Upper lobe of right lung (tissue), 1 donor: ENCODE measurements at regions not wholly inside any gene's neighbourhood (a gene's known extent, or its start where the extent isn't known, plus 50 kb on each side); places are given as distances from the start of the nearest gene placed in this dataset.

ENCODE experiments used
- ATAC-seq: fragments of 200-7000 bp; cut with Tn5 transposase; one replicate; pipeline ENCODE4 v1.9.1; 2020; ENCODE audit warnings: mild to moderate bottlenecking, moderate library complexity
- DNase-seq: peaks from one replicate; pipeline ENCODE4 v3.0.0-alpha.2; 2020
- H3K27ac ChIP-seq: fragments of 200-600 bp; one replicate; pipeline ENCODE4 v1.8.0; 2022
- H3K27me3 ChIP-seq: fragments of 200-600 bp; one replicate; pipeline ENCODE4 v1.8.0; 2022; ENCODE audit warnings: mild to moderate bottlenecking
- H3K36me3 ChIP-seq: fragments of 200-600 bp; one replicate; pipeline ENCODE4 v1.8.0; 2022
- H3K4me1 ChIP-seq: fragments of 200-600 bp; one replicate; pipeline ENCODE4 v1.8.0; 2022
- H3K4me3 ChIP-seq: fragments of 200-600 bp; one replicate; pipeline ENCODE4 v1.8.0; 2022; ENCODE audit warnings: mild to moderate bottlenecking
- H3K9me3 ChIP-seq: fragments of 200-600 bp; one replicate; pipeline ENCODE4 v1.8.0; 2022
- intact Hi-C: fragments of 100-400 bp; cut with DNase I; formaldehyde crosslinking; loops from one replicate; pipeline ENCODE4 v1.11.0; 2022
- TF ChIP-seq, protein P1 (sequence below): fragments of 200-600 bp; IDR thresholded peaks from one replicate; pipeline ENCODE4 v1.8.0; 2022; ENCODE audit warnings: antibody characterized with exemption
- donor health status: DM: no; HTN: yes; CAD: no; lungs with severe emphysema.

DNA sequence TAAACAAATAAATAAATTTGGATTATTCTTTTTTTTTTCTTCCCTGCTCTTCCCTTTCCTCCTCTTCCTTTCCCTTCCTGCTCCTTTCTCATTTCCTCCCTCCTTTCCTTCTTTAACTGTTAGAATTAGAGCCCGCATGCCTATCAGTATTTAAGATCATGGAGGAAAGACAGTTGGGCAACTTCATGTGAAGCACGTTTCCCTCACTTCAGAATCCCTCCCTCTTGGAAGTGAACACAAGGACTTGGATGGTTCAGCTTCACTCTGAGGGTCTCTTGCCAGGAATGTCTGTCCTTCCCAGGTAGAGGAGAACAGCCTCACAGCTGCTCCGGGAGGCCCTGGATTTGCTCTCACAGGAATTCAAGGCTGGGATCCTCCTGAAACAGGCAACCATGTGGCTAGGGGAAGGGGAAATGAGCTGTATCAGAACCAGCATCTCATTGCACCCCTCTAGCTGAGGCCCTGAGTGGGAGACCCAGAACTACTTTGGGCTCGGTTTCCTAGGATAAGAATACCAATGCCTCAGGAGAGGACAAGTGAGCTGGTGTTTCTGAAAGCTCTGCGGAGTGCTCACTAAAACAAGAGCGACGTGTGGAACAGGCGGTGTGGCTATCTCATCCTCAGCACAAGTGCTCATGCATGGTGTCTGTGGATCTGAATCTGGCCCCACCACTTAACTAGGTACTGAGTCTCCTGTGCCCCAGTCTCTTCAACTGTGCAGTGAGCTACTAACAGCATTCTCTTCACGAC, 230.5 kb downstream of the MYCN start:
- TF ChIP-seq, protein P1, sequence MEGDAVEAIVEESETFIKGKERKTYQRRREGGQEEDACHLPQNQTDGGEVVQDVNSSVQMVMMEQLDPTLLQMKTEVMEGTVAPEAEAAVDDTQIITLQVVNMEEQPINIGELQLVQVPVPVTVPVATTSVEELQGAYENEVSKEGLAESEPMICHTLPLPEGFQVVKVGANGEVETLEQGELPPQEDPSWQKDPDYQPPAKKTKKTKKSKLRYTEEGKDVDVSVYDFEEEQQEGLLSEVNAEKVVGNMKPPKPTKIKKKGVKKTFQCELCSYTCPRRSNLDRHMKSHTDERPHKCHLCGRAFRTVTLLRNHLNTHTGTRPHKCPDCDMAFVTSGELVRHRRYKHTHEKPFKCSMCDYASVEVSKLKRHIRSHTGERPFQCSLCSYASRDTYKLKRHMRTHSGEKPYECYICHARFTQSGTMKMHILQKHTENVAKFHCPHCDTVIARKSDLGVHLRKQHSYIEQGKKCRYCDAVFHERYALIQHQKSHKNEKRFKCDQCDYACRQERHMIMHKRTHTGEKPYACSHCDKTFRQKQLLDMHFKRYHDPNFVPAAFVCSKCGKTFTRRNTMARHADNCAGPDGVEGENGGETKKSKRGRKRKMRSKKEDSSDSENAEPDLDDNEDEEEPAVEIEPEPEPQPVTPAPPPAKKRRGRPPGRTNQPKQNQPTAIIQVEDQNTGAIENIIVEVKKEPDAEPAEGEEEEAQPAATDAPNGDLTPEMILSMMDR = no peak
- no peak overlapping the region for H3K27ac ChIP-seq
- intact Hi-C loops = no loop called here
- no peaks in the 10 kb centered on the region for H3K27me3 ChIP-seq
- DNase-seq = no peak
- no peaks in the 10 kb centered on the region for H3K36me3 ChIP-seq
- ATAC-seq = no peak
- H3K4me1 ChIP-seq = no peaks in the 10 kb centered on the region
- no peak overlapping the region for H3K4me3 ChIP-seq
- H3K9me3 ChIP-seq = no peaks in the 10 kb centered on the region

DNA sequence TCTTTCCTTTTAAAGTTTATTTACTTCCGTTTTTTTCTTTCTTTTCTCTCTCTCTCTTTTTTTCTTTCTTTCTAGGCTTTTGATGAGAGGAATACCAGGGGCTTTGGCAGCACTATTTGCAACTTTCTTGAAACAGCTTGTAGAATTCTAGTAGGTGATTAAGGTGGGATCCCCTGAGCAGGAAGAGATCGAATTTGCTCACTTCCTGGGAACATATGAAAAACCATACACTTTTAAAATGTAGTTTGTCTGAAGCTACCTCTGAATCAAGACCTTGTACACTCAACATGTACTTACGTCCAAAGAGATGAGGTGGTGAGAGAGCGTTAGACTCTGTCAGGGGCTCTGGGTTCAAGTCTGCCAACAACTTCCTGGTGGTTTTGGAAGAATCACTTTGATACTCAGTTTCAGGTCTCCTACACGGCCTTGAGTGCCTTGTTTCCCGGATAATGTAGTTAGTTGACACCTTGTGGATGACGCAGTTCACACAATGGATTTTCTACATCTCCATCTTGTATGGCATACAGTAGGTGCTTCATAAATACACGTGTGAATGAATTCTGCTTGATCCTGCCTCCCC, 229.1 kb downstream of the MYCN start:
- H3K9me3 ChIP-seq = no peaks in the 10 kb centered on the region
- intact Hi-C loops = no loop called here
- no peaks in the 10 kb centered on the region for H3K36me3 ChIP-seq
- TF ChIP-seq, protein P1 = no peak
- ATAC-seq (no peak), DNase-seq (no peak)
- no peaks in the 10 kb centered on the region for H3K4me1 ChIP-seq
- no peak overlapping the region for H3K4me3 ChIP-seq
- H3K27ac ChIP-seq = no peak overlapping the region
- no peaks in the 10 kb centered on the region for H3K27me3 ChIP-seq

DNA sequence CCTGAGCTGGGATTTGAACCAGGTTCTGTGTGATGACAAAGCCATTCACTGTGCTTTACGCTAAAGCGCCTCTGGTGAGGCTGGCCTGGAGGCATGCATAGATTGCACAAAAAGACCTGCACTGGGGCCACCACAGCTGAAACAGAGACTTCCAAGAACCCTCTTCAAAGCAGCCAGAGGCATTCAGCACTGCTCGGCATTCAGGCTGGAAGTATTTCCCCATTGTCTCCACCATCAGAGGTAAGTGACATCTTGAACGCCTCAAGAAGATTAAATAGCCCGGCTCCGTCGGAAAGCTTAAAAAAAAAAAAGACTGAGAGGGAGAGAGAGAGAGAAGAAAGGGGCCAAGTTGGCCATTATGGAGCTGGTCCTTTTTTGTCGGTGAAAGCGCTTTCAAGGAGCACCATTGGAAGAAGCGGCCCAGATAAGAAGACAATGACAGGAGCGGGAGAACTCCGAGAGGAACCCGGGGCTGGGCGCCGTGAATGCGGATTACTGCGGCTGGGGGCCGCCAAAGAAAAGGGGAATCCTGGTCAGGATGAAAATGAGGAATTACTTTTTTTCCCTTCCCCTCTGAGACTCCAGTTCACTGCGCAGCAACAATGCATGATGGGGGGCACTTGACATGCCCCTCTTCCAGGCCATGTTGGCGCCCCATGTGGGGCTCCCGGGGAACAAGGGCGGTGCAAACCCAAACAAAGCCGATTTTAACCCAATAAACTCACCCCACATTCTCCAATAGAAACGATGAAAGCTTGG, 228.3 kb downstream of the MYCN start:
- TF ChIP-seq, protein P1 = no peak
- no peaks in the 10 kb centered on the region for H3K4me1 ChIP-seq
- no peak overlapping the region for H3K27ac ChIP-seq
- H3K27me3 ChIP-seq = no peaks in the 10 kb centered on the region
- no peaks in the 10 kb centered on the region for H3K9me3 ChIP-seq
- intact Hi-C loops = no loop called here
- no peaks in the 10 kb centered on the region for H3K36me3 ChIP-seq
- DNase-seq = no peak
- no peak for ATAC-seq
- H3K4me3 ChIP-seq = no peak overlapping the region

DNA sequence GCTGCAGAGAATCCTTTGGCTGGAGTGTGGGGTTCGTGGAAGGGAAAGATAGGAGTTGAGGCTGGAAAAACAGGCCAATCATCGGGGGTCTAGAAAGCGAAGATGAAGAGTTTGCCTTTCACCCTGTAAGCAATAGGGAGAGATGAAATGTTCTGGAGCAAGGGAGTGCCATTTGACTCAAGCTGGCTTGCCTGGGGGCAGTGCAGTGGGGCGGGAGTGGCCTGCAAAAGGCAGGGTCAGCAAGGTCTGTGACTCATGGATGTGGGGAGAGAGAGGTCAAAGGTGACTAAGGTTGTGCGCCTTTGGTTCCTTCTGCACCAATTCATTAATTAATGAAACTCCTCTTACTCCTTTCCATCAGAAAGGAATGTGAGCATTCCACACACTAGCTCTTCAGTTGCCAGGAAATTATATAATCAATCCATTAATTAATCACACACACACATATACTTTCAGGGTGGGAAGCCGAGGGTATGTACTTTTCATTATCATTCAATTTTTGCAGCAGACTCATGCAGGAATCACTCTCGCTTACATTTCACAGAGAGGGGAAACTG, 227.6 kb downstream of the MYCN start:
- ATAC-seq = no peak
- H3K4me3 ChIP-seq = no peak overlapping the region
- no peaks in the 10 kb centered on the region for H3K4me1 ChIP-seq
- no peak for DNase-seq
- no peaks in the 10 kb centered on the region for H3K36me3 ChIP-seq
- intact Hi-C loops = no loop called here
- no peaks in the 10 kb centered on the region for H3K27me3 ChIP-seq
- no peaks in the 10 kb centered on the region for H3K9me3 ChIP-seq
- no peak overlapping the region for H3K27ac ChIP-seq
- TF ChIP-seq, protein P1 = no peak

DNA sequence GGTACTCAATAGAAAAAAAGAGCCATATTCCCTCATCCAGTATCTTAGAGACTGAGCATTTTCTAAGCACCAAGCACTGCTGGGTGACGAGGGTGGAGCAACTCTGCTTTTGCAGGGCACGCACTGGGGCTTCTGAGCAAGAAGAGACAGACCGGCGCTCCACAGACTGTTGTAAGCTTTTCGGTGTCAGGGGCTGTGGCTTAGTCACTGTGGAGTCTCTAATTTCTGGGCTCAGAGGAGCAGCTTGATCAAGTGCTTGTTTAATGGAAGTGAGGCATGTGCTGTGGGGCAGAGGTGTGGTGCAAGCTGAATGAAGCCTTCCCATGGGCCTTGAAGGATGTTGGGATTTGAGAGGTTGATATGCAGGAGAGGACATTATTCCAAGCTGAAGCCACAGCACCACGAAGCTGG, 227.1 kb downstream of the MYCN start:
- TF ChIP-seq, protein P1 = no peak
- intact Hi-C loops = no loop called here
- Histone ChIP-seq H3K9me3 (no peaks in the 10 kb centered on the region), H3K36me3 (no peaks in the 10 kb centered on the region), H3K4me1 (no peaks in the 10 kb centered on the region), H3K27ac (no peak overlapping the region), H3K4me3 (no peak overlapping the region), H3K27me3 (no peaks in the 10 kb centered on the region)
- DNase-seq (no peak), ATAC-seq (no peak)
